ENCODE measurements at regions not wholly inside any gene's neighbourhood (a gene's known extent, or its start where the extent isn't known, plus 50 kb on each side); places are given as distances from the start of the nearest gene placed in this dataset.
A peak's percentile ranks its signal among the peaks of the same experiment; 100 is the strongest.

GRCh38 chr6:148265054-148265453 is 77.6 kb upstream of the SASH1 start:
- Histone ChIP-seq H3K36me3 (no peaks in the 10 kb centered on the region), H3K4me3 (no peak overlapping the region), H3K27me3 (no peaks in the 10 kb centered on the region), H3K4me1 (peaks cover 0 to 7% (median 0%) of the 10 kb centered on the region in 4 donors), H3K9me3 (no peaks in the 10 kb centered on the region), H3K27ac (no peak overlapping the region)
- WGBS, 2 donors, result 92 to 94% methylated on average over 2 of the region's 2 CpGs
- TF ChIP-seq EP300 (IDR thresholded peaks at IDR 0.05) (no peak), POLR2A (IDR thresholded peaks at IDR 0.05) (no peak), CTCF (IDR thresholded peaks at IDR 0.05) (no peak)
- DNase-seq (ENCODE audit: low spot score in 2 of 2), result no peak

- Histone ChIP-seq H3K9me3 (no peaks in the 10 kb centered on the region), H3K4me3 (no peak overlapping the region), H3K27me3 (no peaks in the 10 kb centered on the region), H3K27ac (no peak overlapping the region), H3K36me3 (no peaks in the 10 kb centered on the region), H3K4me1 (peaks cover 0 to 10% (median 0%) of the 10 kb centered on the region in 4 donors)
- no peak for DNase-seq (ENCODE audit: low spot score in 2 of 2)
- TF ChIP-seq CTCF (IDR thresholded peaks at IDR 0.05), result no peak
- no peak for TF ChIP-seq EP300 (IDR thresholded peaks at IDR 0.05)
- TF ChIP-seq POLR2A (IDR thresholded peaks at IDR 0.05), result no peak
- 95 to 97% methylated on average over 3 of the region's 3 CpGs for WGBS, 2 donors
Measured at GRCh38 chr6:148269386-148269785, 73.3 kb upstream of the SASH1 start.

GRCh38 chr6:148271711-148272439 is 70.8 kb upstream of the SASH1 start:
- Histone ChIP-seq H3K36me3 (no peaks in the 10 kb centered on the region), H3K4me1 (peaks cover 0 to 14% (median 0%) of the 10 kb centered on the region in 4 donors), H3K9me3 (no peaks in the 10 kb centered on the region), H3K27me3 (no peaks in the 10 kb centered on the region), H3K4me3 (peak overlapping the region in 2 of 4 donors; percentile 2 to 22), H3K27ac (peak overlapping the region in 2 of 4 donors; percentile 26 to 50)
- 16 to 31% methylated on average over 11 of the region's 11 CpGs for WGBS, 2 donors
- no peak for DNase-seq (ENCODE audit: low spot score in 2 of 2)
- TF ChIP-seq POLR2A (IDR thresholded peaks at IDR 0.05) (no peak), CTCF (IDR thresholded peaks at IDR 0.05) (no peak), EP300 (IDR thresholded peaks at IDR 0.05) (no peak)

GRCh38 chr6:148272597-148272996 is 70.0 kb upstream of the SASH1 start:
- Histone ChIP-seq H3K27me3 (no peaks in the 10 kb centered on the region), H3K36me3 (no peaks in the 10 kb centered on the region), H3K9me3 (no peaks in the 10 kb centered on the region), H3K4me1 (peaks cover 0 to 14% (median 0%) of the 10 kb centered on the region in 4 donors), H3K27ac (no peak overlapping the region), H3K4me3 (no peak overlapping the region)
- TF ChIP-seq POLR2A (IDR thresholded peaks at IDR 0.05) (no peak), CTCF (IDR thresholded peaks at IDR 0.05) (no peak), EP300 (IDR thresholded peaks at IDR 0.05) (no peak)
- no peak for DNase-seq (ENCODE audit: low spot score in 2 of 2)
- 61 to 63% methylated on average over 7 of the region's 7 CpGs for WGBS, 2 donors

GRCh38 chr6:148273962-148274752 is 68.5 kb upstream of the SASH1 start:
- no peaks in the 10 kb centered on the region for H3K9me3 ChIP-seq
- no peaks in the 10 kb centered on the region for H3K36me3 ChIP-seq
- 78 to 80% methylated on average over 5 of the region's 5 CpGs for WGBS, 2 donors
- TF ChIP-seq EP300 (IDR thresholded peaks at IDR 0.05), result no peak
- TF ChIP-seq CTCF (IDR thresholded peaks at IDR 0.05), result no peak
- TF ChIP-seq POLR2A (IDR thresholded peaks at IDR 0.05), result no peak
- H3K27me3 ChIP-seq, result no peaks in the 10 kb centered on the region
- no peak overlapping the region for H3K27ac ChIP-seq
- H3K4me3 ChIP-seq, result no peak overlapping the region
- H3K4me1 ChIP-seq, result peaks cover 0 to 7% (median 0%) of the 10 kb centered on the region in 4 donors
- no peak for DNase-seq (ENCODE audit: low spot score in 2 of 2)

All from tibial nerve (tissue), 4 donors.